Epithelial cell of proximal tubule (primary cell): ENCODE measurements at regions not wholly inside any gene's neighbourhood (a gene's known extent, or its start where the extent isn't known, plus 50 kb on each side); places are given as distances from the start of the nearest gene placed in this dataset.

Experiments
- DNase-seq: peaks from one replicate; pipeline ENCODE4 v3.0.0-alpha.2; 2011; ENCODE audit warnings: low read depth
- H3K4me3 ChIP-seq: 2 replicates; pipeline ENCODE4 v1.5.1; 2011; ENCODE audit warnings: low read depth, mild to moderate bottlenecking, low read length
- CTCF ChIP-seq: conservative IDR thresholded peaks from 2 replicates; pipeline ENCODE4 v1.5.1; 2012; ENCODE audit warnings: low read depth, mild to moderate bottlenecking, low read length

GRCh38 chr11:27183672-27184457 is 143.2 kb downstream of the BBOX1 start:
- DNase-seq = no peak
- no peak overlapping the region for H3K4me3 ChIP-seq

GRCh38 chr11:27179334-27179733 is 138.7 kb downstream of the BBOX1 start:
- no peak for TF ChIP-seq CTCF
- DNase-seq = no peak
- H3K4me3 ChIP-seq = no peak overlapping the region

More at GRCh38 chr11:27183672-27184457, 143.2 kb downstream of the BBOX1 start:
- TF ChIP-seq CTCF = peak; percentile 80

GRCh38 chr11:27178859-27179258 is 138.2 kb downstream of the BBOX1 start:
- no peak for DNase-seq
- no peak overlapping the region for H3K4me3 ChIP-seq
- no peak for TF ChIP-seq CTCF
